Hematopoietic multipotent progenitor cell treated with erythropoietin and hydrocortisone succinate and interleukin-3 and kit ligand, for 6 days (in vitro differentiated cells): ENCODE measurements at regions not wholly inside any gene's neighbourhood (a gene's known extent, or its start where the extent isn't known, plus 50 kb on each side); places are given as distances from the start of the nearest gene placed in this dataset.
"Not testable (repeated sequence)": the region's sequence is repeated elsewhere in the genome, so short reads cannot be mapped to it uniquely, and the experiment has no call there.

Source experiments
- DNase-seq: peaks from one replicate; pipeline ENCODE4 v3.0.0-alpha.2; 2015

DNA sequence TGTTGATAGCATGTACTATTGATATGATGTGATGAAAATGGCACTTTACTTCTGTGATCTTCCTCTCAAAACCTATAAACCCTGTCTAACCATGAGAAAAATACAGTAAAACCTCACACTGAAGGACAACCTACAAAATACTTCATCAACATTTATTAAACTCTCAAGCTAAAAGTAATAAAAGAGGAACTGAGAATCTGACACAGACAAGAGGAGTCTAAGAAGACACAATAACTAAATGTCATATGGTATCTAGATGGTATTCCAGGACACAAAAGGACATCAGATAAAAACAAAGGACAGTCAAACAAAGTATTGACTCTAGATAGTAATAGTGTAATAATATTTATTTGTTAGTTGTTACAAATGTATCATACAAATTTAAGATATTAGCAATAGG is 655.3 kb downstream of the SH3BGRL start:
- DNase-seq: no peak

DNA sequence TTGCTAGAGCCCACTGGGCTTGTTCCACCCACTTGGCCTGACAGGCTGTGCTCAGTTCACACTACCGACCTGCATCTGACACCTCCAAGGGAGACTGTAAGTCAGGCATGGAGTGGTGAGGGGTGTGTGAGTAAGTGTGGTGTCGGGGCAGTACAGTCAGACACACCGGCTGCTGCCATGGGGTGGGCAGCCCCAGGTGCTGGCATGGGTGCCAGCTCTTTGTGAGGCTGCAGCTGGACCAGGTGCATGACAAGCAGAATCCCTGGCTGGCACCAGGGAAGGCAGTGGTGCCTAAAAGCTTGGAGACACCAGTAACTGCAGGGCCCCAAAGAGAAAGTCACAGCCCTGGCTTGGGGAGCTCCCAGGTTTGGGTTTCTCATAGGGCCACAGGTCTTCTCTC is 665.0 kb downstream of the SH3BGRL start:
- DNase-seq: no peak

DNA sequence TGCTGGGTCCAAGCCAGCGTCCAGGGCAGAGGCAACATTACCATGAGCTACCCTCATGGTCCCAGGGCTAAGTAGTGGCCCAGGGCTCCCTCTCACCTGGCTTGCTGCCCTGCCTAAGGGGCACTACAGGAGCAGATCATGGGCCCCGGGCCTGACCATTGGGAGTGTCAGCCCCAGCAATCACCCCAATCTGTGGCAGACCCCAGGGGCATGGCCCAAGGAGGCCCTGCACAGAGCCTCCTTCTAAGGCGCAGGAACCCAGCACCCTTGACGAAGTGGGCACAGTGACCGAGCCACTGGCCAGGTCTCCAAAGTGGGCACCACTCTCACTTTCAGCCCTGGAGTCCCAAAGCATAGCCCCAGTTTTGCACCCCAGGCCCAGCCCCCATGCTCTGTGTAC is 667.1 kb downstream of the SH3BGRL start:
- no peak for DNase-seq

DNA sequence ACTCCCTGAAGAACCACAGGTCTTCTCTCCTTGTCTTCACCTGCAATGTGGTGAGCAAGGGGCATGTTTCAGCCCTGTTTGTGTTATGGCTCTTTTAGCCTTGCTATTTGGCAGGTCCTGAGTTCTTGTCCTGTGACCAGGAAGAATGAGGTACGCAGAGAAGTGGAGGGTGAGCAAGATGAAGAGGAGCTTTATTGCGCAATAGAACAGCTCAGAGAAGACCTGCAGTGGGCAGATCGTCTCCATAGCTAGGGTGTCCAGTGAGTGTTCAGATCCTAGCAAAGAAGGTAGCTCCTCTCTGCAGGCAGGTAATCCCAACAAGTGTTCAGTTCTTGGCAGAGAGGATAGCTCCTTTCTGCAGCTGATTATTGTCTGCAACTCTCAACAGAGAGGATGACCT is 672.9 kb downstream of the SH3BGRL start:
- DNase-seq: no peak

DNA sequence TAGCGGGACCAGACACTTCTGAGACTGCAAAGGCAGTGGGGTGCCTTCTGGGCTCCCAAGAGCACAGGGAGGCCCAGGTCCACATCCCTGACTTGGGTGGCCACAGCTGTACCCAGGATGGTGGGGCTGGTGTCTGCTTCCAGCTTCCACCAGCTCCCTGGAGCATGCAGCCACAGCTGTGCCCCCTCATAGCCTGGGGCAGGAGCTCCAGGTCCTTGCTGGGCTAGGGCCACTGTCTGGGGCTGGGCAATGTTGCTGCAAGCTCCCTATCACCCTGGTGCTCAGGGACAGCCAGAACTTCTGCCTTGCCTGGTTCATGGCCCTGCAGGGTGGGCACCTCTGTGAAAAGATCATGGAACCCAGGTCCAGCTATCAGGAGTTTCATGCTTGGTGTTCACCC is 673.9 kb downstream of the SH3BGRL start:
- no peak for DNase-seq

DNA sequence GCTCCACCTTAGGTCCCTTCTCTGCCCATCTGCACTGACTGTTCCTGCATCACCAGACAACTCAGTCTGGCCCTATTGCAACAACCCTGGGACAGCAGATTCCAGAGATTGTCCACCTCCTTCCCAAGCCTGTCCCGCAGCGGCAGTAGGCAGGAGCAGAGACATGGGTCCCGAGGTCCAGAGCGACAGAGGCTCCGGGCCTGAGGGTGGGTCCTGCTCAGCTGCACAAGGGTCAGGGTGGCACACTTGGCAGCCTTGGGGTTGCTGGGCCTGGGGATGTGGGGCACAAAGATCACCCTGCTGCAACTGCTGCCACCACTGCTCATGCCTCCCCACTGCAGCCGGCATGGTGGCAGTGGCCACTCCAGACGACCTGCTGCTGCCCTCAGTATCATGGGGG is 674.5 kb downstream of the SH3BGRL start:
- DNase-seq: no peak

DNA sequence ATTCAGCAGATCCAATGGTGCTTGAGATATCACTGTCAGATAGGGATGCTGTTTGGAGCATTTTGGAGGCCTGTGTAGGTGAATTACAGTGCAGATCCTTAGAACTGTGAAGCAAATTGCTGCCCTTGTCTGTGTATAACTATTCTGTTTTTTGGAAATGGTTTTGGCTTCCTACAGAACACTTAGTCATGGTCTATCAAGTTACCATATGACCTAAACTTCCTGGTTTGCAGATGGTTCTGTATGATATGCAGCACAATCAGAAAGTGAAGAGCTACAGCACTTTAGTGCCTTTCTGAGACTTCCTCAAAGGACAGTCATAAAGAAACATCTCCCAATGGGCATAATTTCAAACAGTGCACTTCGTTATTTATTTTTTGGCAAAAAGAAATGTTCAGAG is 688.6 kb downstream of the SH3BGRL start:
- DNase-seq: peak; percentile 63

DNA sequence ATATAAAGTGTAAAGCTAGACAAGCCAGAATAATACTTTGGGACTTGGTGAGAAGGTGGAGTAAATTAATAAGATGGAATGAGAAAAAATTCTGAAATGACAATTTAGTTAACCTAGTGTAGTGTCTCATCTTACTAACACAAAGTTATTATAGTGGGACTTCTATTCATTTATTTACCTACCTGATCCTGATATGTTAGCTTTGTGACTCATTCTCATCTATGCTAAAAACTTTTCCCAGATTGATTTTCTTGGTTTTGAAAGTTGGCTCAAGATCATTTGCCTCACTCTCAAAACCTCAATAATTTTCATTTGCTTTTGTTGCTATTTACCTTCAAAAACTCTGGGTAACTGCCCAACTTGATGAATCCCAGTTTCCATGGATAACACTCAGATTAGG is 698.6 kb downstream of the SH3BGRL start:
- no peak for DNase-seq

DNA sequence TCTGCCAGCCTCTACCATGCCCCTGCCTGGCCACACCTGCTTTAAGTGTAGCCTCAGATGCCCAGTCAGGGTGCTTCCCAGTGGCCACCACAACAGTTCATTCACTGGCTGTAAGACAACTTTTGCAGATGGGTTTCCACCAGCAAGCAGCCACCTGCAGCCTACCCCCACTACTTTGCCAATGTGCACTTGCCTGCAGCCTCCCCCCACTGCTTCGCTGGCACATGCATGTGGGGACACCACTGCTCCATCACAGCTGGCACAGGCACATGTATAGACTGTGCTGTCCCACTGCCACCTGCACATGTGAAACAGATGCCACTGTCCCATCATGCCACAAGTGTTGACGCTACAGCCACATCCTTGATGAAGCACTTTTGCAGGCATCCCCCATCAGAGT is 723.9 kb downstream of the SH3BGRL start:
- DNase-seq: no peak

DNA sequence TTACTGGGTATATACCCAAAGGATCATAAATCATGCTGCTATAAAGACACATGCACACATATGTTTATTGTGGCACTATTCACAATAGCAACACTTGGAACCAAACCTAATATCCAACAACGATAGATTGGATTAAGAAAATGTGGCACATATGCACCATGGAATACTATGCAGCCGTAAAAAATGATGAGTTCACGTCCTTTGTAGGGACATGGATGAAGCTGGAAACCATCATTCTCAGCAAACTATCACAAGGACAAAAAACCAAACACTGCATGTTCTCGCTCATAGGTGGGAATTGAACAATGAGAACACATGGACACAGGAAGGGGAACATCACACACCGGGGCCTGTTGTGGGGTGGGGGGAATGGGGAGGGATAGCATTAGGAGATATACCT is 744.0 kb downstream of the SH3BGRL start:
- not testable (repeated sequence) for DNase-seq

DNA sequence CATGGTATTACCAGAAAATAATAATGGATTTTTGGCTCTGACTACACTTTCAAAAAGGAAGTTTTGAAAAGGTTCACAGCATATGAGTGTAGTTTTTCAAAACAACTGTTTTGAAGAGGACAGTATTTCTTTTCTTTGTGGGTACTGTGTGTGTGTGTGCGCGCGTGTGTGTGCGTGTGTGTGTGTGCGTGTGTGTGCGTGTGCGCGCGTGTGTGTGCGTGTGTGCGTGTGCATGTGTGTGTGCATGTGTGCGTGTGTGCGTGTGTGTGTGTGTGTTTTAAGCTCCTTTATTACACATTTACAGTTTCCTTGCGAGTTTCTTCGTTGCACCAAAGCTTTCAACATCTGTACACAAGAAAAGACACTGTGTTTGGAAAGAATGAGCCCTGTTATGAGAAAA is 755.4 kb downstream of the SH3BGRL start:
- no peak for DNase-seq

DNA sequence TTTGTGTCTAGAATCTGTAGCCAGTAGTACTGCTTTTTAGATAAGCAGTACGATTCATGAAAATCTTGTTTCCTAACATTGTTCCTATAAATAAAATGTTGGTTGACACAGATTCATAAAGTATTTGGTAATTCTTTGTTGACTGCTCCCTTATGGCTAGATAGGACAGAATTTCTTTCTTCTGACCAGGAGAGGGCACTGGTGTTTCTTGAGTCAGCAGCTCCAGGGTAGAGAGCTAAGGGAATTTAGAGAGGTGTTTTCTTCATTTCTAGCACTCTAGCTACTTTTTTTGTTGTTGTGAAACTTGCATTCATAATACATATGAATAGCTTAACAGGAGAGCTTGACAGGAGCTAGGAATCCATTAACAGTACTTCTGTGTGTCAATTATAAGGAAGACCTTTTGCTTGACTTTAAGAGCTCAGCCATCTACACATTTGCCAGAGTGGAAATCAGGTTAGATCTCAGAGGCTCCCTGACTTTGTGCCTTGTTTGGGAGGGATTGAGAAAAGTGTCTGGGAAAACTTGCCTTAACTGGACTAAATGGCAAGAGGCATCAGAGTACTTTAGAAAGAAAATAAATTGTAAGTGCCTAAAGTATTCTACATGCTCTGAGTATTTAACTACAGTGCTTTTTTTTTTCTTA is 756.1 kb downstream of the SH3BGRL start:
- DNase-seq: peak; percentile 57

DNA sequence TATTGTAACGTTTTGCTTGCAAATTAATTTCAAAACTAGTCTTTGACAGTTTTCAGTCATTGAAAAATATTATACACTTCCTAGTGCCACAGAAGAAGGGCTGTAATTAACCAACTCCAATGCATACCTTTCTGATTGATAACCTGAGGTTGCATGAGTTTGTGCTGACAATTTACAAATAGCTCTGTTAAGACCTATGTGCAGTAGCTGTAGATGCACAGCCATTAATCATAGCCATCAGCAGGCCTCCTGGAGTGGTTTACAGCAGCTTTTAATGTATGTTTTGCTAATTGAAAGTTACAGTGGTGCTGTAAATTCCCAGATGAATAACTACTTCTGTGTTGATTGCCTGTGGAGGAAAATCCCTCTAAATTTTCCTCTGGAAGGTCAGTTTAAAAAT is 758.1 kb downstream of the SH3BGRL start:
- DNase-seq: no peak

DNA sequence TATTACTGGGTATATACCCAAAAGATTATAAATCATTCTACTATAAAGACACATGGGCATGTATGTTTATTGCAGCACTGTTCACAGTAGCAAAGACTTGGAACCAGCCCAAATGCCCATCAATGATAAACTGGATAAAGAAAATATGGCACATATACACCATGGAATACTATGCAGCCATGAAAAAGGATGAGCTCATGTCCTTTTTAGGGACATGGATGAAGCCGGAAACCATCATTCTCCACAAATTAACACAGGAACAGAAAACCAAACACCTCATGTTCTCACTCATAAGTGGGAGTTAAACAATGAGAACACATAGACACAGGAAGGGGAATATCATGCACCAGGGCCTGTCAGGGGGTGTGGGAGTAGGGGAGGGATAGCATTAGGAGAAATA is 772.5 kb downstream of the SH3BGRL start:
- DNase-seq: not testable (repeated sequence)

DNA sequence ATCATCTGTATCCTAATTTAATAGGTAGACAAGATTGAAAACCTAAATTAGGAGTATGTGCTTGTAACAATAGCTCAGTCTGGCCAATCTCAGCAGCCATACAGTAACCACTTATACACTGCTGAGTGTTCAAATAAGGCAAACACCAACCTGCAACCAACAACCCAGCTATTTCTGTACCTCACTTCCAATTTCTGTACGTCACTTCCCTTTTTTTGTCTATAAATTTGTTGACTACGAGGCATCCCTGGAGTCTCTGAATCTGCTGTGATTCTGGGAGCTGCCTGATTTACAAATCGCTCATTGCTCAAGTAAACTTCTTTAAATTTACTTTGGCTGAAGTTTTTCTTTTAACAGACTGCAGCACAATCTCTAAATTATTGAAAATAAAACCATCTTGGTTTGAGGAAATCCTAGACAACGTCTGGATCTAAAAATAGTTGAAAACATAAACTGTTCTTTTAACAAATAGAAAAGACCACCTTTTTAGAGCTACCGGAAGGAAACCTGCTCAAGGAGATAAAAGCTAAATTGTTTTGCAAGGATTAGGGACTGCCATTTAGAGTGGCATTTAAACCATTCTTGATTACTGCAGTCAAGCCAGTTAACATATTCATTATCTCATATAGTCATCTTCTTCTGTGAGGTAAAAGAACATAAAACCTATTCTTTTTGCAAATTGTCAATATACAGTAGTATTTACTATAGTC is 778.1 kb downstream of the SH3BGRL start:
- no peak for DNase-seq

DNA sequence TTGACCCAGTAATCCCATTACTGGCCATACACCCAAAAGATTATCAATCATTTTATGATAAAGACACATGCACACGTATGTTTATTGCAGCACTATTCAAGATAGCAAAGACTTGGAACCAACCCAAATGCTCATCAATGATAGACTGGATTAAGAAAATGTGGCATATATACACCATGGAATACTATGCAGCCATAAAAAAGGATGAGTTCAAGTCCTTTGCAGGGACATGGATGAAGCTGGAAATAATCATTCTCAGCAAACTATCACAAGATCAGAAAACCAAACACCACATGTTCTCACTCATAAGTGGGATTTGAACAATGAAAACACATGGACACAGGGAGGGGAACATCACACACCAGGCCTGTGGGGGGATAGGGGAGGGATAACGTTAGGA is 785.3 kb downstream of the SH3BGRL start:
- DNase-seq: not testable (repeated sequence)

DNA sequence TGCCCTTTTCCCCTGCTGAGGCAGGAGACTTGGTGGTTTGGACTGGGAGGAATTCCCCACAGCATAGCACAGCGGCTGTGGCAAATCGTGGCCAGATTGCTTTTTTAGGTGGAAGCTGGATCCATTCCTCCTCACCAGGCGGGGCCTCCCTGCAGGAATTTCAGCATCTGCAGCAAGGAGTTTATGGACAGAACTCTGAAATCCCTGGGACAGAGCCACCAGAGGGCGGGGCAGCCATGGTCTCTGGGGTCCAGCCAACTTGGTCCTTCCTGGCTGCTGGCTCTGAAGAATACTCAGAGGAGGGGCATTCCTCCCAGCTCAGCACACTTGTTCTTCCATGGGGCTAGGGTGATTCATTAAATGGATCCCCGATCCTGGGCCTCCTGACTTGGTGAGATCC is 794.3 kb downstream of the SH3BGRL start:
- no peak for DNase-seq

DNA sequence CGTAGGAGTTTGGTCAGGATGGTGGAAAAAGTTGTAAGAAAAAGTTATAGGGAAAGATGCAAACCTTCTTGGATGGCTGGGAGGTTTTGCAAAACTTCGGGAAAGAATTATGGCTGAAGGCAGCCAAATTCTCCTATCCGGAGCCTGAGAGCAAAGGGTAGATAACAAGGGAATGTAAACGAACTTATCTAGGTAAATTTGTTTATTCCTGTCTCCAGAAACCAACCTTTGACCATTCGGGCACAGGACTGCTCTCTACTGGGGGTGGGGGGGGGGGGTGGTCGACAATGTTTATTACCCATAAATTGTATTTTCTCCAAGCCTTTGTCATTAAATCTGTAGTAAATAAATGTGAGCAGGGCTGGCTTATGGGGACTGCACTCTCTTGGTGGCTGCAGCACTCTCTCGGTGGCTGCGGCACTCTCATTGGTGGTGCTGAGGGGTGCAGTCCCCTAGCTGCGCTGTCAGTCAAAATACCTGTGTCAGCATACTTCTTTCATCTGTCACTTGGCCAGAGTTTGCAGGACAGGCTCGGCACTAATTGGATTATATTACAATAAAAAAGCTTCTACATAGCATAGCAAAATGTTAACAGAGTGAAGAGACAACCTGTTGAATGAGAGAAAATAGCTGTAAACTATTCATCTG is 827.8 kb downstream of the SH3BGRL start:
- no peak for DNase-seq

DNA sequence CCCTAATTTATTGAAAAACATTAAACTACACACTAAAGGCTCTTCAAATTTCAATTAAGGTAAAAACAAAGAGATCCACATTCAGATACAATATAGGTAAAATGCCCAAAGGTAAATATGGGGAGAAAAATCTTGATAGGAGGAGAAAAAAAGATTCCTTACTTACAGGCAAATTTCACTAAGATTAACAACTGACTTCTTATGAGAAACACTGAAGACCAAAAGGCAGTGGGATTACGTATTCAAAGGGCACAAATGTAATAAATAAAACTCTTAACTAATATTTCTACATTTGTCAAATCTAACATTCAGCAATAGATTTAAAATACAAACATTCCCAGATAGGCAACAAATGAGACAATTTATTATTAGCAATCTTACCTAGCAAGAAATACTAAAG is 829.3 kb downstream of the SH3BGRL start:
- no peak for DNase-seq

DNA sequence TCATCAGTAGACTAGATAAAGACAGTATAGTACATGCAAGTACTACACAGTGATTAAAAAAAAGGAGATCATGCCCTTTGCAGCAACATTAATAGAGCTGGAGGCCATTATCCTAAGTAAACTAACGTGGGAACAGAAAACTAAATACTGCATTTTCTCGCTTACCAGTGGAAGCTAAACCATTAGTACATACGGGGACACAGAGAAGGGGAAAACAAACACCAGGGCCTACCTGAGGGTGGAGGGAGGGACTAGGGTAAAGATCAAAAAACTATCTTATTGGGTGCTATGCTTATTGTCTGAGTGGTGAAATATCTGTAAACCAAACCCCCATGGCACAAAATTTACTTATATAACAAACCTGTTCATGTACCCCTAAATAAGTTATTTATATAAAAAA is 836.9 kb downstream of the SH3BGRL start:
- no peak for DNase-seq

DNA sequence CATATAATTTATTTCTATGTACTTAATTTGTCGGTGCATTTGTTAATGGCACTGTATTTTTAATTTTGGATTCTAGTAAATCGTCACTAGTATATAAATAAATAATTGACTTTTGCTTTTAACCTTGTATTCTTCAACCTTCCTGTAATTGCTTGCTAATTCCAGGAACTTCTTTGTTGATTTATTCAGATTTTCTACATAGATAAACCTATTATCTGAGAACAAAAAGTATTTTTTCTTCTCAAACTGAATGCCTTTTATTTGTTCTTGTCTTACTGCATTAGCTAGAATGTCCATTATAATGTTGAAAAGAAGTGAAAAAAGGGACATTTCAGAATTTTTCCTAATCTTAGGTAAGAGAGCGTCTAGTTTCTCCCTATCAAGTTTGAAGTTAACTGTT is 839.1 kb downstream of the SH3BGRL start:
- DNase-seq: no peak

DNA sequence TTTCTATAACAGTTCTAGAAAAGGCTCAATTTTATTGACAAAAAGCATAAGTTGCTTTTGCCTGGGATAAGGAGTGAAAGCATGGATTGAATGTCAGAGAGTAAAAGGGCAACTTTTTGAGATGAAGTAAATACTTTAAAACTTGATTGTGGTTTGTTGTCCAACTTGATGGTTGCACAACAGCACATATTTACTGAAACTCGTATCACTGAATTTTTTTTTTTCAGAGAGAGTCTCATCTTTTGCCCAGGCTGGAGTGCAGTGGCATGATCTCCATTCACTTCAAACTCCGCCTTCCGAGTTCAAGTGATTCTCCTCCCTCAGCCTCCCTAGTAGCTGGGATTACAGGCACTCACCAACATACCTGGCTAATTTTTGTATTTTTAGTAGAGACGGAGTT is 856.8 kb downstream of the SH3BGRL start:
- DNase-seq: no peak

DNA sequence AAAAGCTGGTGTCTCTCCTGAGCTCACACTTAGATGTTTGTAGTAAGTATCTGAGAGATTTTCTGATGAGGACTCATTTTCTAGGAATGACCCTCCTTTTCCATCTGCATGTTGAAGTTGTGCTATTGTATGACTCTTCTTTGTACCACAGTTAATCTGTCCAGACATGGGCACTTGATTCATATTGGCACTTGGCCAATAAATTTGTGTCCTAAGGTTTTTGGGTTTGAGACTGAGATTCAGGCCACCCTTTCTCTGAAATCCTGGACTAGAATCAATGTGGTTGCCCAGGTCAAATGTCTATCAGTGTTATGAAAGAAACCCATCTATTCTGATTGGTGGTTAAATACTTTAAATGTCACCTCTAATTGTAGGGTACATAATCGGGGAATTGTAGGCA is 869.0 kb downstream of the SH3BGRL start:
- no peak for DNase-seq

DNA sequence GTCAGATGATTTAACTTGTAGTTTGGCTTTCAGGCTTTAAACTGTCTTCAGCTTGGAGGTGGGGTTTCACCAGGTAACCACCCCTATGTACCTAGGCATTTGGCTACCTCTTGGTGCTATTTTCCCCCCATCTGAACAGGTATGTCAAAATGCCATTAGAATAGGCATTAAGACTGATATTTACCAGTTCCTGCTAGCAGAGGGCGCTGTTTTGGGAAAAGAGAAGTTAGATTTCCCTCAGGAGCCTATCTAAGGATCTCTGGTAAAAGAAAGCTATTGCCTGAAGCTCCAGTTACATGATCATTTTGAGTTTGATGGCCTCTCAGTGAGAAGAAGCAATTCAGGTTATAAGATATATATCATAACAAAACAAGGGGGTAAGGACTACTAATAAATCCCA is 879.1 kb downstream of the SH3BGRL start:
- DNase-seq: no peak

DNA sequence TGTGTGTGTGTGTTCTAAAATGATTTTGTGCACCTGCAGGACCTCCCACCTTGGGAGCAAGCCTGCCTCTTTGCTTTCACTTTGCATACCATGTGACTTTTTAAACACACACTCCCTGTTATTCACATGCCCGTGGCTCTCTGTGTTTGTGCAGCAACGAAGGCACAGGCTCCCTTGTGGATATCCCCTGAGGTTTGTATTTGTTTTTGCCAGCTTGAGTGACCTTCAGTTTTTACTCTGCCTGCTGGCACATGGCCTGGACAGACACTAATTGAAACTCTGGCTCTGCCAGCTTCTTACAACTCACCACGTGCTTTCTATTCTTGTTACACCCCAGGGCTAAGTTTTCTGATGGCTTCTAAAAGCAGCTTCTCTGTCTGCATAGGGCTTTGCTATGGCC is 885.8 kb downstream of the SH3BGRL start:
- DNase-seq: no peak
